Coronary artery (tissue), 2 donors: ENCODE measurements at regions not wholly inside any gene's neighbourhood (a gene's known extent, or its start where the extent isn't known, plus 50 kb on each side); places are given as distances from the start of the nearest gene placed in this dataset.

Experiments
- DNase-seq: peaks from one replicate; pipeline ENCODE4 v3.0.0-alpha.2; 2017; ENCODE audit warnings: low spot score
- H3K27ac ChIP-seq, 2 donors: fragments of 200-600 bp; sonication (generic); one replicate each; pipeline ENCODE4 v1.5.1; 2016 to 2019
- H3K4me3 ChIP-seq: fragments of 200-600 bp; sonication (generic); 2 replicates; pipeline ENCODE4 v1.5.1; 2016; ENCODE audit warnings: mild to moderate bottlenecking, moderate library complexity
- CTCF ChIP-seq: fragments of 200-600 bp; sonication (generic); IDR thresholded peaks from one replicate; pipeline ENCODE4 v1.5.1; 2019; ENCODE audit warnings: antibody characterized with exemption

- DNase-seq, result no peak
- H3K4me3 ChIP-seq, result no peak overlapping the region
- H3K27ac ChIP-seq, result no peak overlapping the region
- TF ChIP-seq CTCF, result no peak
These were observed 510.0 kb downstream of the ANKRD7 start for GRCh38 chr7:118734541-118734940.

- no peak for DNase-seq
- no peak for TF ChIP-seq CTCF
- H3K4me3 ChIP-seq, result no peak overlapping the region
- no peak overlapping the region for H3K27ac ChIP-seq
These were observed 510.9 kb downstream of the ANKRD7 start for GRCh38 chr7:118735441-118735840.

GRCh38 chr7:118737935-118738334 lies 513.4 kb downstream of the ANKRD7 start:
- no peak for TF ChIP-seq CTCF
- no peak overlapping the region for H3K27ac ChIP-seq
- no peak for DNase-seq
- no peak overlapping the region for H3K4me3 ChIP-seq

GRCh38 chr7:118745927-118746326 lies 521.4 kb downstream of the ANKRD7 start:
- no peak overlapping the region for H3K4me3 ChIP-seq
- H3K27ac ChIP-seq, result no peak overlapping the region
- DNase-seq, result no peak
- TF ChIP-seq CTCF, result no peak

GRCh38 chr7:118747473-118747872 lies 523.0 kb downstream of the ANKRD7 start:
- no peak overlapping the region for H3K4me3 ChIP-seq
- no peak for DNase-seq
- no peak overlapping the region for H3K27ac ChIP-seq
- no peak for TF ChIP-seq CTCF

GRCh38 chr7:118753479-118753878 lies 529.0 kb downstream of the ANKRD7 start:
- TF ChIP-seq CTCF, result no peak
- Histone ChIP-seq H3K4me3 (no peak overlapping the region), H3K27ac (no peak overlapping the region)
- DNase-seq, result no peak

- DNase-seq, result no peak
- no peak overlapping the region for H3K4me3 ChIP-seq
- TF ChIP-seq CTCF, result no peak
- no peak overlapping the region for H3K27ac ChIP-seq
These were observed 530.1 kb downstream of the ANKRD7 start for GRCh38 chr7:118754608-118755007.
